HG02610 (cell line): ENCODE measurements at regions not wholly inside any gene's neighbourhood (a gene's known extent, or its start where the extent isn't known, plus 50 kb on each side); places are given as distances from the start of the nearest gene placed in this dataset.
"Not testable (repeated sequence)": the region's sequence is repeated elsewhere in the genome, so short reads cannot be mapped to it uniquely, and the experiment has no call there.

Experiments
- ATAC-seq: cut with Tn5 transposase; IDR thresholded peaks from one replicate; pipeline ENCODE4 v1.9.1; 2021; ENCODE audit warnings: mild to moderate bottlenecking, moderate library complexity; ENCODE audit not compliant: unreplicated experiment

DNA sequence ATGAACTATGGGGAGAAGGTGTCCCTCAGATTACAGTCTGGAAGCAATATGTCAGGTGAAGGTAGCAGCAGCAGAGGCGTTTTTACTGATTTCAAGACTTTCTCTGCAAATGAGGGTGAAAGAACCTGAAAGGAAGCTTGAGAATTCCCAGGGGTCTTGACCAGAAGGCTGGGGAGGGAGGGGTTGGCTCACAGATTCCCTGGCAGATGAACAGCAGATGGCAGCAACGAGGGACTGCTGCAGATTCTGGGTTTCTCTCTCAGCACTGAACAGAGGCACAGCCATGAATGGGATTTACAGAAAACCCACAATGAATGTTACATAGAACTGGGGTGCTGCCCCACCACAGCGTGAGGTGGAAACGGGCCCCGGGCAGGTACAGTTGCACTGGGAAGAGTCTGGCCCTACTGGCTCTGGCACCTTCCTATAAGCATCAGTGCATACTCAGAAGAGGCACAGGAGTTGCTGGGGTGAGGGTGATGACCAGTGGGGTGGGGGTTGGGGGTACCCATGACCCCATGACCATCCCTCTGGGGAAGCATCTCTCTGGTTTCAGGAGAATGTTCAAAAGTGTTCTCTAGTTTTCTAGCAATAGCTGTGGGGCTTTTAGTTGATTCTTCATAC is 317.8 kb downstream of the SH2D4B start:
- ATAC-seq = peak; percentile 61

DNA sequence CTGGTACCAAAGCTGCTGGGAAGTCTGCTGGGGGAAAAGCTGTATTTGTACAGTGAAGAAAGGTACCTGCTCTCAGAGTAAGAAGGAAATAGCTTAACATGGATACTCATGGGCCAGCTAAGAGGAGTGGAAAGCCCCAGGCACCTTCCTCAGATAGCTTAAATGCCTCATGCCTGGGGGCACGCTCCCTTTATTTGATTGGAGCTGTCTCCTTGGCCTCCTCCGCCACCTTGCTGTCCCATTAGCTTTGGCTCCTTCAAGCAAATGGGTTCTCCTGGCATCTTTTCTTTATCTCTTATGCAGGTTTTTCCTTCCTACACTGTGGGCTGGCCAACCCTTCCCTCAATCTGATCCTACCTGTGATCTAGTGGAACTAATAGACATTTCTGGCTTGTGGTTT is 318.5 kb downstream of the SH2D4B start:
- no peak for ATAC-seq

DNA sequence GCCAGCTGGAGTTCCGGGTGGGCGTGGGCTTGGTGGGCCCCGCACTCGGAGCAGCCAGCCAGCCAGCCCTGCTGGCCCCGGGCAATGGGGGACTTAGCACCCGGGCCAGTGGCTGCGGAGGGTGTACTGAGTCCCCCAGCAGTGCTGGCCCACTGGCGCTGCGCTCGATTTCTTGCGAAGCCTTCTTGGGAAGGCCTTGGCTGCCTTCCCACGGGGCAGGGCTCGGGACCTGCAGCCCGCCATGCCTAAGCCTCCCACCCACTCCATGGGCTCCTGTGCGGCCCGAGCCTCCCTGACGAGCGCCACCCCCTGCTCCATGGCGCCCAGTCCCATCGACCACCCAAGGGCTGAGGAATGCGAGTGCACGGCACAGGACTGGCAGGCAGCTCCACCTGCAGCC is 321.6 kb downstream of the SH2D4B start:
- ATAC-seq = not testable (repeated sequence)

DNA sequence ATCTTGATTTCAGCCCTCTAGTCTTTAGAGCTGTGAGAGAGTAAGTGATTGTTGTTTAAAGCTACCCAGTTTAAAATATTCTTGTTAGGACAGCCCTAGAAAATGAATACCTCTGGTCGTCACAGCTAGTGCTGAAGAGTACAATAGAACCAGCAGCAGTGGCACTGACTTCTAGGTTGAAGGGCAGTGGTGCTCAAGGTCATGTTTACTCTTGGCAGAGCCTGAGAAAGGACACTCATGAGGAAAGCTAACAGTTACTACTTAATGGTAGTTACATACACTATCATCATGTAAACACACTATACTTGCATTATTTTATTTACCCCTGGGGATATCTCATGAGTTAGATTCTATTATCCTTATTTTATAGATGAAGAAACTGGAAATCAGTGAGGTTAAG is 323.0 kb downstream of the SH2D4B start:
- no peak for ATAC-seq

DNA sequence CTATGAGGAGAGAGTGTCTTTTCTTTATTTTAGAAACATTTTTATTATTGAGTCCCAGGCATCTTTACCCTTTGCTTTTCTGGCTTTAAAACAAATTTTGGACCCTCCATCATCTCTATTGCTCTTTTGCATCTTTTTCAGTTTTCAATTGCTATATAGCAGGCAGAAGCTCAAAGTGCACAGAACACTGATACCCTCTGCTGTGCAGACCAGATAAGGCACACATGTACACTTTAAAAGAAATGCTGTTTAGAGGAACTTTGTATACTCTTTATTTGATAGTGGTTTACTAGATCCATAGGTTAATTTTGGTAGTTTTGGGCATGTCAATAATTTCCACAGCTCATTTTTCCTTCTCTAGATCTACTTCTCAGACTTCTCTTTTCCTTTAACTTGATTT is 324.2 kb downstream of the SH2D4B start:
- no peak for ATAC-seq

DNA sequence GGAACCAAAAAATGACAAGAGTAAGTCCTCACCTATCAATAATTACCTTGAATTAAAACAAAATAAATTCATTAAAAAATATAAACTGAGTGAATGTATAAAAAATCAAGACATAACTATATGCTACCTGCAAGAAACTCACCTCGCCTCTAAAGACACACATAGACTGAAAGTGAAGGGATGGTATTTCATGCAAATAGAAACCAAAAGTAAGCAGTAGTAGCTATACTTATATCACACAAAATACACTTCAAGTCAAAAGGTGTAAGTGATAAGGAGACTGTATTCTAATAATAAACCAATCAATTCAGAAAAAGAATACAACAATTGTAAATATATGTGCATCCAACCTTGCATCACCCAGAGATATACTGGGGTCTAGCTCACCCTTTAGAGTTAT is 332.6 kb downstream of the SH2D4B start:
- ATAC-seq = peak; percentile 83

DNA sequence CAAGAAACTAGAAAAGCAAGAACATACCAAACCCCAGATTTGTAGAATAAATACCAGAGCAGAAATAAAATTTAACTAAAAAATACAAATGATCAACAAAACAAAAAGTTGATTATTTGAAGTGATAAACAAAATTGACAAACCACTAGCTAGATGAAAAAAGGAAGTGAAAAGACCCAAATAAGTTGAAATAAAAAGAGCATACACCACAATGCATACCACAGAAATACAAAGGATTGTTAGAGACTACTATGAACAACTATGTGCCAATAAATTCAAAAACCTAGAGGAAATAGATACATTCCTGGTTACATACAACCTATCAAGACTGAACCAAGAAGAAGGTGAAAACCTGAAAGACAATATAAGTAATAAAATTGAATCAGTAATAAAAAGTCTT is 333.4 kb downstream of the SH2D4B start:
- no peak for ATAC-seq

DNA sequence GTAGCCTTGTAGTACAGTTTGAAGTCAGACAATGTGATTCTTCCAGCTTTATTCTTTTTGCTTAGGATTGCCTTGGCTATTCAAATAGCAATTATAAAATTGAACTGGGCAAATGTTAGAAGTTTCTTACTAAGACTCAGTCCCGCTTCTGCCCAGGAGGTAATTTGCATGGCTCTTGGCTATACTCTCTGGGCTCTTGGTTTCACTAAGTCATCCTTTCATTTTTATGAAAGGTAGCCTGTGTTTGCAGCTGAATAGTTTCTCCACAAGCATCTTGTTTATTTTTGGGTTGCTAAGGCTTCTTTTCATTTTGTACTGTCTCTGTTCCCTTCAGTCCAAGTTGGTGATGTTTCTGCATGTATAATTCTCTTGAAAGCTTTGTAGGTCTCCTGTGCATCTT is 340.6 kb downstream of the SH2D4B start:
- ATAC-seq = no peak

DNA sequence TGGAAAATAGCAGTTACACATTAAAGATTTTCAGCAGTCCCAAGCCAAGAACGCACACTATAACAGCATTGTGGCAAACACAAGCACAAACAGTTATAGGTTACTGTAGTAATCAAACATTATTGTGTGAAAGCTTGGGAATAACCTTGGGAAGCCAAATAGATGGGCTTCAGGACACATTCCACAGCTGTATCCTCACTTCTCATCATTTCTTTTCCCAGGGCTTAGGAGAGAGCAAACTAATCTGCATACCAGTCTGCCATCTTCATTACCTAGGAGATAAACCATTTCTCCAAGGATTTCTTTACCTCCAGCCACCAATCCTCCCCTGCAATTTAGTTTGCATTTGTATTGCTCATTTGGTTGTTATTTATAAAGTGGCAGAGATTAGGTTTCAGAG is 352.4 kb downstream of the SH2D4B start:
- no peak for ATAC-seq

DNA sequence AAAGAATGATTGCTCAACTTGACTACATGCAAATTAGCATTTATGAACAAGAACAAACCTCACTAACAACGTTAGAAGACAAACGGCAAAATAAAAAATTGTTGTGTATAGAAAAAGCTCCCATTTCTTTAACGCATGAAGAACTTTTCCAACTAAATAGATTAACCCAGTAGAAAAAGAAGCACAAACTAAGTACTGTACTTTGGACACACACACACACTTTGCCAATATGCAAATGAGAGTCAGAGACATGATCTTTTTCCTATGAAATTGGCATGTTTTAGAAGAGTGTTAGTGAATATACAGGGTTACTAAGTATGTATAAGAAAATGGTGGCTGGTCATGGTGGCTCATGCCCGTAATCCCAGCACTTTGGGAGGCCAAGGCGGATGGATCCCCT is 355.6 kb downstream of the SH2D4B start:
- no peak for ATAC-seq

DNA sequence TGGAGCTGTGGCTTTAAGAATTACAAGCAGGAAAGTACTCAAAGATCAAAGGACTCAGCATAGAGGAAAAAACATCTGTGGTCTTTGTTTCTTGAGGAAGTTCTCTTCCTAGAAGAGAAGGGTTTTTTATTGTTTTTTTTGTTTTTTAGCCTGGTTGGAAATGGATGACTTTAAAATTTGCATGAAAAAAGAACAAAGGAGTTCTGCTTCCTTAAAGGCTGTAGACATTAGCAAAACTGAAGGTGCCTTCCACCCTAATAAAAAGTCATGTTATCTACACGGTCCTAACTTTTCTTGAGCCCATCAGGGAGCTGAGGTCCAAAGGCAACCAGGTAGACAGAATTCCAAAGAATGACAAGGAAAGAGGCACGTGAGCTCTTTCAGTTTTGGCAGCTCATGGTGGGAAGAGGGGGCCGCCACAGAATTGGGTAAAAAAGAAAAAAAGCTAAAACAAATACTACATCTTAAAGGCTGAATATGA is 356.6 kb downstream of the SH2D4B start:
- no peak for ATAC-seq

DNA sequence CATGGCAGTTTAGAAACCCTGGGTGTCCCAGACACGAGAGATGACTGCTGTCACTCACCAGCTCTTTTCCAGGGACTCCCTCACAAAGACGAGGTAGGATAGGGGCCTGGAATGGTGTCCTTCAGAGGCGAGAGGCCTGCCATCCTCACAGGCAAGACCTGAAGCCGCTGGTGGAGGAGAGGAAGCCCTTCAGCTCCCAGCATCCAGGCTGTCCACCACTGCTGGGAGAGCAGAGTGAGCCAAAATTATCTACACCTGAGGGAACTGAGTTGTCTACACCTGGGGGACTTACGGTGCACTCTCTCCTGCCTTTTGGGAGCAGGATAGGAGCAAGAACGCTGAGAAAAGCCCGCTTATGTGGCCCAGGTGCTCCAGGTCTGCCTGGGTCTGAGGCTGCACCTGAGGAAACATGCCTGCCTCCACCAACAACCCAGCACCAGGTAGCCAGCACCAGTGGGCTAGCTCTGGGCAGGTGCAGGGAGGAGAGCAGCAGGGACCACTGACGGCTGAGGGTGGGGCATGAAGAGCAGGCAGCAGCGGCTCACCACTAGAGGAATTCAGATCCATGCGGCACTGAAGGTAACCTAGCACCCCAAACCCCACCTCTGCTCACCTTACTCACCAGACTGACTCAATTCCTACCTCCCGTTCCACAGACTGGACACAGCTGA is 357.2 kb downstream of the SH2D4B start:
- ATAC-seq = no peak

DNA sequence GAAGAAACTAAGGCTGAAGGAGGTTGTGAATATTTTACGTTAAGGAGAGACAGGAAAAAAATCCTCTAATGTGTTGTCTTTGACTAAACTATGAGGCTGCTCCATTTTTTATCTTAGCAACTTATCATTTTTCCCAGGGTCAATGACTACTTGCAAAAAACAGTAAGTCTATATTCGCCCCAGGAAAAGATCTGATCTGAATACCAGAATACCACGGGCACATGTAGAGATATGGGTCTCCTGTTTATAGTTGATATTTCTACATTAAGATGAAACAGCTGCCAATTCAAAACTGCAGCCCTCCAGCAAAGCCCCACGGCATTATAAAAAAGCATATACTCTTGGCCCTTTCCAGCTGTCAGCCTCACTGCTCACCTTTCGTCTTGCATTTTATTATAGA is 358.4 kb downstream of the SH2D4B start:
- no peak for ATAC-seq

DNA sequence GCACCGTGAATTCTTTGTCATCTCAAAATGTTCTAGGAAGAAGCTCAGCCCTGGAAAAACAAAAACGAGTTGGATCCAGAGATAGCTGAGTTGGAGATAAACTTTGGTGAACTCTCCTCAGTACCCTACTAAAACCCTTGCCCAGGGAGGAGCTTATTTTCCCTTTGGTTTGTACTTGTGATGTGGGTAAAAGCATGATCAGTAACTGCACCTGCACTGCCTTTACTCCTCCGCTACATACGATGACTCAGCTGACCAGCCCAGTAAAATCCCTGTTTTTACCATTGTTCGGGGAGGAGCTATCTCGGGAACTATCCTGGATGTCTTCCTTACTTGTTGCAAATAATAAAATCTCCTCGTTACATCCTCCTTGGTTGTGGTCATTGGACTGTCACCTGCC is 359.3 kb downstream of the SH2D4B start:
- no peak for ATAC-seq

DNA sequence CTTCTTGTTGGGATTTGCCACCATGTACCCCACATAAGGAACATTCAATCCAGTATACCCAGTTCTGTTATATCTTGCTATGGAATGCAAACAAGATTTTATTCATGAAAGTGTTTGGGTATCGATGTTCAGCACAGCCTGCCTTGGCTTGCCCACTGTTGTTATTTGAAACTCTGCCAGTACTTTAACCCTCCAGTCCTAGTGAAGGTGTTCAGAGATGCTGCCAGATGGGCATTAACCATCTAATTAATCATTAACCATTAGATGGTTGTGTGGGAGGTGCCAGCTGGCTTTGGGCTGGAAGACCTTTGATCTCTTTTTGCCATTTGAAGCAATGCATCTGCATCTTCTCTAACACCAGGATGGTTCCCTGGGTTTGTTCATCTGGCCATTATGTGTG is 363.0 kb downstream of the SH2D4B start:
- ATAC-seq = no peak

DNA sequence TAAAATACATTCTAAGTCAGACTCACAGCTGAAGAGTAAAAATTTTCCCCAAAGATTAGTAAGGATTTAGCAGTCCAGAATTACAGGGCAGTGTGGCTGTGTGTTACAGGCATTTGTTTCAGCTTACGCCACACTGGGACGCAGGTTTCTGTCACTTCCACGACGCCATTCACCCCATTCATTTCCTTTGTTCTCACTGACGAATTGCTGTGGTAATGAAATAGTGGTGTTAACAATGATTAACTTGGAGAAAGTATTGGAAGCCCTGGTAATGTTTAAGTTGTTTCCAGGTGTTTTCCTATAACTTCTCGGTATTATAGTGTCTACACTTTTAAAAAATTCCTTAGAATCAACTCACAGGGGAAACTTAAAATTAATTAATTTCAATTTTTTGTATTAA is 370.9 kb downstream of the SH2D4B start:
- ATAC-seq = no peak

DNA sequence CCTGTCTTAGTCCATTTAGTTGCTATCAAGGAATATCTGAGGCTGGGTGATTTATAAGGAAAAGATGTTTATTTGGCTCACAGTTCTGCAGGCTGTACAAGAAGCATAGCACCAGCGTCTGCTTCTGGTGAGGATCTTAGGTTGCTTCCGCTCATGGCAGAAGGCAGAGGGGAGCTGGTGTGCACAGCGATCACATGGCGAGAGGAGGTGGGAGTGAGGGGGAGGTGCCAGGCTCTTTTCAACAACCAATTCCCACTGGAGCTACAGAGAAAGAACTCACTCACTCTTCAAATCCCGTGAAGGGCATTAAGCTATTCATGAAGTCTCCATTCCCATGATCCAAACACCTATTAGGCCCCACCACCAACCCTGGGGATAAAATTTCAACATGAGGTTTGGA is 371.6 kb downstream of the SH2D4B start:
- ATAC-seq = no peak

DNA sequence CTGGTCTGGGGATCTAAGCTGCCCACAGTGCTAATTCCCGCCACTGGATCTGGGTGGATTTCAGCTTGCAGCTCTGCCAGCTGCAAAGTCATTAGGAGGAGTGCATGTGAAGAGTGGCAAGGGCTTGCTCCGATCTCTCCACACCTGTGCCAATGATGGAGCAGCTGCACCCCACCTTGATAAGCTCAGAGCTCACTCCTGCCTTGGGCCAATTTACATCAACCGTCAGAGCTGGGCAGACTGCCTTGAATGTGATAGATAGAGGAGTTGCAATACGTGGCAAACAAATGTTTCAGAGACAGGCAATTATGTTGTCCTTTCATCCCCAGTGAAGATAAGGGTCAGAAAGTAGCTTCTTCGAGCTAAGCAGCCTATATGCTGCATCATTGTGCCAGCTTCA is 379.9 kb downstream of the SH2D4B start:
- ATAC-seq = no peak

DNA sequence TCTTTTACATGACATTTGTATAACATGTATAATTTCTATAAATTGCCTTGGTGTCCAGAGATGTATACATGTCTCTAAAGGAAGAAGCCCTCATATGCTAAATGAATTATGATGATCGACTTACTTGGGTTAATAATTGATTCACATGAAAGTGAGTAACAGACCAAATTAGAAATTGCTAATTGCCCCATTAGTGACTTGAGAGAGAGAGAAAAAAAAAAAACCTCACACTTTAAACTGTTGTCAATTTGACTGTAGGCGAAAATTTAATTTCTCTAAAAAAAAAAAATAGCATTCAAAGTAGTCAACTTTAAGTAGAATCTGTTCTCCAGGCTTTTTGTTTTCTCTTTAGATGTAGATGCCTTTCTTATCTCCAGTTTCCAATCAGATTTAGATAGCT is 383.3 kb downstream of the SH2D4B start:
- no peak for ATAC-seq

DNA sequence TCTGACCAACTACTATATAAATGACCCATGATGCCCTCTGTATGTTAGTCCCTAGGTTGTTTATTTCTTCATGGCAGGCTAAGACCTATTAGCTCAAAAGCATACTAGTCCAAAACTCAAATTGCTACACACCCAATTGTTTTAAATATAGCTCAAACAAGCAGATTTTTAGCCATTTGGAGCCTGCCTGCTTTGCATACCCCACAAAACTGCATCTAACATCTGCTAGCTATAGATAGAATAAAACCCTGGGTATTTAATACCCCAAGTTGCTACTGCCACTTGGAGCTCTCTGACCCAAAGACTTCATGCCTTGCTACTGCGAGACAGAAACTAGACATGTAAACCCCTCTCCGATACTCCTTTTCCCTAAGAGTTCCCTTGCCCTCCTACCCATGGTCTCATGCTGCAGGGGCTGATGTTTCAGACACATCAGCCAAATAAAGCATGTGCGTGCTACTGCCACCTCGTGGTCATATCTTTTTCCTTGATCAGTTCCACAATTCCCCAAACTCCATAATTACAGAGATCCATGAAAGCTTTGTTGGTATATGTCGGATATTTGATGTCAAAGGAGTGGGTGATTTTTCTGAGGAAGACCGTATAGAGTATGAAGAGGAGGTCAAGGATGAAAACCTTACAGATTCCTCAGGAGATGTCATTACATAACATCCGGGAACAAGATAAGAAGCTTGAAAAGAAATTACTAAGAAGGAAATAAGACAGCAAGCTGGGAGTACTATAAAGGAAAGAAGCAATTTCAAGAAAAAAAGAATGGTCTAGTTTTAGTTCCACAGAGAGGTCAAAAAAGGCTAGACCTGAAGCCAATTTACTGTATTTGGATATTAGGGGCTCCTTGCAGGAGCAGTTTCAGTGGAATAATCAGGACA is 386.6 kb downstream of the SH2D4B start:
- peak; percentile 51 for ATAC-seq

DNA sequence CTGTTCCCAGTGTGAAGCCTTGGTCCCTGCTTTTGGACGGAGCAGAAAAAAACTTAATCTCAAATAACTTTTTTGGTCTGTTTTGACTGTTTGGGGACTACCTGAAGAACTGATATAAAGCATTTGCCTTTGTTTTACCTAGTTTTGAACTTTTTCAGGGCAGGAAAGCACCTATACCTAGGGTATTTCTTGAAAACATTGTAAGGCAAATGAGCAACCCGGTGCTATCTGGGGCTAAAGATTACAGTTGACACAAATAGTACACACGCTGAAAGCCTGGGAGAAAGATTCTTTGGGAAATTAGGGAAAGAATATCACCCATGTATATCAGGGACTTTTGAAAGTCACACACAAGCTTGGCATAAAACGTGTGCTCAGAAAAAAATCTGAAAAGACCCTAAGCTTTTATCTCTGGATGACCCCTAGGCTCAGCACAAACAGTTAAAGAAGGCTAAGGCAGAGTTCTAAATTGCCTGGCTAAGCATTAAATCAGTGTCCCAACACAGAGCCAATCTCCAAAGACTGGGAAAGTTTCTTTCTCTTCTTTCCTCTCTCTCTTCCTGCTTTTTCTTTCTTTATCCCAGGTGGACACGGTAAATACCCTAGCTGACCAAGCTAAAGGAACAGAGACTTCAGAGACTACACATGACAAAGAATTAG is 389.8 kb downstream of the SH2D4B start:
- peak; percentile 50 for ATAC-seq
